ENCODE measurements at regions not wholly inside any gene's neighbourhood (a gene's known extent, or its start where the extent isn't known, plus 50 kb on each side); places are given as distances from the start of the nearest gene placed in this dataset.

- TF ChIP-seq CTCF (IDR thresholded peaks at IDR 0.05; ENCODE audit: unreplicated experiment) = no peak
- Mint-ChIP-seq H3K4me3 (ENCODE audit: low read depth) (no peak overlapping the region), H3K27me3 (no peaks in the 10 kb centered on the region), H3K9me3 (ENCODE audit: low read depth) (no peaks in the 10 kb centered on the region), H3K36me3 (ENCODE audit: insufficient read depth) (no peaks in the 10 kb centered on the region), H3K27ac (no peak overlapping the region), H3K4me1 (ENCODE audit: low read depth) (no peaks in the 10 kb centered on the region)
- DNase-seq (ENCODE audit: low spot score, unreplicated experiment) = no peak
Measured at GRCh38 chr1:187445066-187445465, 616.3 kb downstream of the PLA2G4A start.

GRCh38 chr1:187451238-187451637, 622.5 kb downstream of the PLA2G4A start:
- no peak for TF ChIP-seq CTCF (IDR thresholded peaks at IDR 0.05; ENCODE audit: unreplicated experiment)
- no peak overlapping the region for H3K27ac Mint-ChIP-seq
- H3K4me1 Mint-ChIP-seq (ENCODE audit: low read depth) = peaks cover 6% of the 10 kb centered on the region
- no peak for DNase-seq (ENCODE audit: low spot score, unreplicated experiment)
- H3K27me3 Mint-ChIP-seq = no peaks in the 10 kb centered on the region
- H3K9me3 Mint-ChIP-seq (ENCODE audit: low read depth) = no peaks in the 10 kb centered on the region
- no peaks in the 10 kb centered on the region for H3K36me3 Mint-ChIP-seq (ENCODE audit: insufficient read depth)
- no peak overlapping the region for H3K4me3 Mint-ChIP-seq (ENCODE audit: low read depth)

GRCh38 chr1:187454010-187454409, 625.3 kb downstream of the PLA2G4A start:
- TF ChIP-seq CTCF (IDR thresholded peaks at IDR 0.05; ENCODE audit: unreplicated experiment) = no peak
- Mint-ChIP-seq H3K4me3 (ENCODE audit: low read depth) (no peak overlapping the region), H3K9me3 (ENCODE audit: low read depth) (no peaks in the 10 kb centered on the region), H3K27me3 (no peaks in the 10 kb centered on the region), H3K4me1 (ENCODE audit: low read depth) (peaks cover 6% of the 10 kb centered on the region), H3K36me3 (ENCODE audit: insufficient read depth) (no peaks in the 10 kb centered on the region), H3K27ac (no peak overlapping the region)
- no peak for DNase-seq (ENCODE audit: low spot score, unreplicated experiment)

- DNase-seq (ENCODE audit: low spot score, unreplicated experiment) = no peak
- Mint-ChIP-seq H3K36me3 (ENCODE audit: insufficient read depth) (no peaks in the 10 kb centered on the region), H3K27me3 (no peaks in the 10 kb centered on the region), H3K27ac (no peak overlapping the region), H3K9me3 (ENCODE audit: low read depth) (no peaks in the 10 kb centered on the region), H3K4me1 (ENCODE audit: low read depth) (peaks cover 6% of the 10 kb centered on the region), H3K4me3 (ENCODE audit: low read depth) (no peak overlapping the region)
- no peak for TF ChIP-seq CTCF (IDR thresholded peaks at IDR 0.05; ENCODE audit: unreplicated experiment)
Measured at GRCh38 chr1:187456446-187456845, 627.7 kb downstream of the PLA2G4A start.

GRCh38 chr1:187460093-187460492, 631.3 kb downstream of the PLA2G4A start:
- H3K27ac Mint-ChIP-seq = no peak overlapping the region
- H3K4me3 Mint-ChIP-seq (ENCODE audit: low read depth) = no peak overlapping the region
- no peak for TF ChIP-seq CTCF (IDR thresholded peaks at IDR 0.05; ENCODE audit: unreplicated experiment)
- H3K4me1 Mint-ChIP-seq (ENCODE audit: low read depth) = no peaks in the 10 kb centered on the region
- no peaks in the 10 kb centered on the region for H3K36me3 Mint-ChIP-seq (ENCODE audit: insufficient read depth)
- H3K9me3 Mint-ChIP-seq (ENCODE audit: low read depth) = no peaks in the 10 kb centered on the region
- H3K27me3 Mint-ChIP-seq = no peaks in the 10 kb centered on the region
- no peak for DNase-seq (ENCODE audit: low spot score, unreplicated experiment)

Data from progenitor cell of endocrine pancreas (in vitro differentiated cells).